CD14-positive monocyte (primary cell): ENCODE measurements at regions not wholly inside any gene's neighbourhood (a gene's known extent, or its start where the extent isn't known, plus 50 kb on each side); places are given as distances from the start of the nearest gene placed in this dataset.
"Not testable (repeated sequence)": the region's sequence is repeated elsewhere in the genome, so short reads cannot be mapped to it uniquely, and the experiment has no call there.

Source experiments
- DNase-seq, 3 donors: peaks; one replicate each; pipeline ENCODE4 v3.0.0-alpha.2; 2011 to 2022
- H2AFZ ChIP-seq: 2 replicates; pipeline ENCODE4 v1.6.0; 2012; ENCODE audit warnings: mild to moderate bottlenecking, low read depth, low read length, inconsistent platforms; ENCODE audit not compliant: insufficient read depth, poor library complexity, severe bottlenecking
- H3K27ac ChIP-seq, 2 donors: 1 replicate in 1 of 2; 2 replicates in 1 of 2; pipeline ENCODE4 v1.5.1; 2012 to 2013; ENCODE audit warnings: low read length in 2 of 2, control low read depth in 1 of 2, inconsistent platforms in 1 of 2, low read depth in 1 of 2, mild to moderate bottlenecking in 1 of 2
- H3K27me3 ChIP-seq, 2 donors: one replicate each; pipeline versions ENCODE4 v1.6.0 to v1.6.1; 2011 to 2013; ENCODE audit warnings: low read length in 2 of 2; ENCODE audit not compliant: control insufficient read depth in 2 of 2, insufficient read depth in 2 of 2
- H3K36me3 ChIP-seq, 2 donors: replicated peaks in 1 of 2; 1 replicate in 1 of 2; 2 replicates in 1 of 2; pipeline versions ENCODE4 v1.5.1 to v1.6.1; 2012 to 2013; ENCODE audit warnings: low read length in 2 of 2, control low read depth in 1 of 2, inconsistent platforms in 1 of 2, mild to moderate bottlenecking in 1 of 2; ENCODE audit not compliant: insufficient read depth in 2 of 2, control insufficient read depth in 1 of 2
- H3K4me1 ChIP-seq, 2 donors: 1 replicate in 1 of 2; 2 replicates in 1 of 2; pipeline versions ENCODE4 v1.5.1 to v1.6.1; 2012 to 2013; ENCODE audit warnings: low read length in 2 of 2, control low read depth in 1 of 2, inconsistent platforms in 1 of 2, mild to moderate bottlenecking in 1 of 2, moderate library complexity in 1 of 2; ENCODE audit not compliant: insufficient read depth in 2 of 2, control insufficient read depth in 1 of 2
- H3K4me2 ChIP-seq: replicated peaks from 2 replicates; pipeline ENCODE3; 2012; ENCODE audit warnings: low read length, moderate library complexity, mild to moderate bottlenecking; ENCODE audit not compliant: poor library complexity, severe bottlenecking; ENCODE audit errors: extremely low read depth
- H3K4me3 ChIP-seq, 3 experiments: fragments of 200-600 bp in 1 of 3; sonication (generic) in 1 of 3; replicated peaks in 1 of 3; 1 replicate in 2 of 3; 2 replicates in 1 of 3; pipeline ENCODE4 v1.5.1; 2011 to 2013; ENCODE audit warnings: low read length in 3 of 3, mild to moderate bottlenecking in 3 of 3, control low read depth in 2 of 3, low read depth in 2 of 3, inconsistent platforms in 1 of 3, moderate library complexity in 1 of 3
- H3K79me2 ChIP-seq: 2 replicates; pipeline ENCODE4 v1.6.0; 2012; ENCODE audit warnings: mild to moderate bottlenecking, control low read depth, inconsistent platforms, low read length, moderate library complexity; ENCODE audit not compliant: insufficient read depth
- H3K9ac ChIP-seq: 2 replicates; pipeline ENCODE4 v1.6.0; 2017; ENCODE audit warnings: low read length, mild to moderate bottlenecking; ENCODE audit not compliant: insufficient read depth, poor library complexity, severe bottlenecking
- H3K9me3 ChIP-seq, 2 donors: replicated peaks in 1 of 2; 1 replicate in 1 of 2; 2 replicates in 1 of 2; pipeline versions ENCODE4 v1.5.1 to v1.6.1; 2012 to 2013; ENCODE audit warnings: low read length in 2 of 2, control low read depth in 1 of 2; ENCODE audit not compliant: control insufficient read depth in 1 of 2, insufficient read depth in 1 of 2
- H4K20me1 ChIP-seq: 2 replicates; pipeline ENCODE4 v1.6.0; 2012; ENCODE audit warnings: mild to moderate bottlenecking, low read length, control low read depth, moderate library complexity; ENCODE audit not compliant: insufficient read depth
- H3K27ac Mint-ChIP-seq, 7 donors: one replicate each; pipeline ENCODE4 v1.8.0; 2020; ENCODE audit warnings: mild to moderate bottlenecking in 7 of 7, mixed read lengths in 7 of 7, moderate library complexity in 6 of 7, inconsistent platforms in 2 of 7
- H3K27me3 Mint-ChIP-seq, 3 donors: one replicate each; pipeline ENCODE4 v1.8.0; 2021 to 2022; ENCODE audit warnings: low read depth in 3 of 3, mild to moderate bottlenecking in 3 of 3, mixed read lengths in 3 of 3, moderate library complexity in 3 of 3, inconsistent platforms in 1 of 3
- H3K36me3 Mint-ChIP-seq, 2 donors: one replicate each; pipeline ENCODE4 v1.8.0; 2020; ENCODE audit warnings: mixed read lengths in 2 of 2, inconsistent platforms in 1 of 2, mild to moderate bottlenecking in 1 of 2
- H3K4me1 Mint-ChIP-seq: one replicate; pipeline ENCODE4 v1.8.0; 2020; ENCODE audit warnings: mild to moderate bottlenecking, mixed read lengths
- H3K4me3 Mint-ChIP-seq, 2 donors: one replicate each; pipeline ENCODE4 v1.8.0; 2020; ENCODE audit warnings: mild to moderate bottlenecking in 2 of 2, mixed read lengths in 2 of 2, moderate library complexity in 1 of 2
- H3K9me3 Mint-ChIP-seq, 7 donors: one replicate each; pipeline ENCODE4 v1.8.0; 2020 to 2022; ENCODE audit warnings: mixed read lengths in 7 of 7, mild to moderate bottlenecking in 6 of 7, moderate library complexity in 6 of 7, inconsistent platforms in 2 of 7
- CTCF ChIP-seq: fragments of 200-600 bp; IDR thresholded peaks from one replicate; pipeline ENCODE4 v1.8.0; 2022; ENCODE audit warnings: antibody characterized with exemption, mild to moderate bottlenecking
- WGBS: methylation state at CpG from one replicate; pipeline ENCODE4 v1.1.5; 2013; ENCODE audit warnings: missing lambda C conversion rate; ENCODE audit not compliant: insufficient coverage; 5-methylcytosine and 5-hydroxymethylcytosine counted together
- intact Hi-C, 2 donors: fragments of 100-400 bp; cut with micrococcal nuclease; formaldehyde crosslinking; loops; one replicate each; pipeline versions ENCODE4 v1.15.0 to v1.15.1; 2023

GRCh38 chr13:24985896-24986295 is 110.0 kb upstream of the PABPC3 start:
- Mint-ChIP-seq H3K36me3 (no peaks in the 10 kb centered on the region), H3K9me3 (peaks cover 0 to 2% (median 0%) of the 10 kb centered on the region in 7 donors), H3K4me3 (no peak overlapping the region), H3K27me3 (peaks cover 32 to 42% (median 36%) of the 10 kb centered on the region in 3 donors), H3K27ac (no peak overlapping the region), H3K4me1 (peaks cover 7% of the 10 kb centered on the region)
- intact Hi-C loops: no loop called here
- 70% methylated on average over 2 of the region's 2 CpGs for WGBS
- Histone ChIP-seq H3K9ac (no peak overlapping the region), H3K4me3 (no peak overlapping the region), H3K4me2 (no peak overlapping the region), H2AFZ (no peak overlapping the region), H3K27me3 (peaks cover 6 to 19% of the 10 kb centered on the region in 2 donors), H3K4me1 (peaks cover 6 to 9% of the 10 kb centered on the region in 2 donors), H4K20me1 (no peaks in the 10 kb centered on the region), H3K79me2 (no peaks in the 10 kb centered on the region), H3K36me3 (no peaks in the 10 kb centered on the region), H3K27ac (no peak overlapping the region), H3K9me3 (no peaks in the 10 kb centered on the region)
- TF ChIP-seq CTCF: no peak
- no peak for DNase-seq

GRCh38 chr13:24986826-24987225 is 109.1 kb upstream of the PABPC3 start:
- no peak for DNase-seq
- H3K9me3 ChIP-seq: no peaks in the 10 kb centered on the region
- H3K27me3 ChIP-seq: peaks cover 6 to 19% of the 10 kb centered on the region in 2 donors
- no peak overlapping the region for H3K4me3 ChIP-seq
- H3K36me3 ChIP-seq: no peaks in the 10 kb centered on the region
- no peaks in the 10 kb centered on the region for H3K79me2 ChIP-seq
- peaks cover 37 to 45% (median 38%) of the 10 kb centered on the region in 3 donors for H3K27me3 Mint-ChIP-seq
- TF ChIP-seq CTCF: no peak
- peaks cover 6 to 7% of the 10 kb centered on the region in 2 donors for H3K4me1 ChIP-seq
- no peaks in the 10 kb centered on the region for H3K36me3 Mint-ChIP-seq
- no peak overlapping the region for H3K4me3 Mint-ChIP-seq
- H4K20me1 ChIP-seq: no peaks in the 10 kb centered on the region
- intact Hi-C loops: no loop called here
- H3K27ac Mint-ChIP-seq: no peak overlapping the region
- peaks cover 7% of the 10 kb centered on the region for H3K4me1 Mint-ChIP-seq
- no peak overlapping the region for H3K9ac ChIP-seq
- H3K27ac ChIP-seq: no peak overlapping the region
- 88% methylated on average over 9 of the region's 9 CpGs for WGBS
- H2AFZ ChIP-seq: no peak overlapping the region
- H3K9me3 Mint-ChIP-seq: peaks cover 0 to 2% (median 0%) of the 10 kb centered on the region in 7 donors
- H3K4me2 ChIP-seq: no peak overlapping the region

- H3K79me2 ChIP-seq, H3K27ac ChIP-seq, H3K4me3 ChIP-seq, H3K36me3 ChIP-seq, H4K20me1 ChIP-seq, H3K9me3 ChIP-seq, DNase-seq, H3K4me1 ChIP-seq, H2AFZ ChIP-seq, H3K27ac Mint-ChIP-seq, H3K36me3 Mint-ChIP-seq, H3K4me2 ChIP-seq, H3K9ac ChIP-seq, H3K4me3 Mint-ChIP-seq, H3K4me1 Mint-ChIP-seq, H3K9me3 Mint-ChIP-seq, intact Hi-C loops: not testable (repeated sequence)
- no CpG with 5 or more reads among the region's 6 CpGs for WGBS
- peaks cover 8 to 19% of the 10 kb centered on the region in 2 donors for H3K27me3 ChIP-seq
- peaks cover 30 to 45% (median 31%) of the 10 kb centered on the region in 3 donors for H3K27me3 Mint-ChIP-seq
Observed at GRCh38 chr13:24989959-24990358, 106.0 kb upstream of the PABPC3 start.
